NCI-H1417 treated with DMSO at 0.1 percent for 48 hours (cell line): ENCODE measurements at regions not wholly inside any gene's neighbourhood (a gene's known extent, or its start where the extent isn't known, plus 50 kb on each side); places are given as distances from the start of the nearest gene placed in this dataset.

Source experiments
- DNase-seq: peaks from one replicate; lab custom pipeline; 2025; lab: John Stamatoyannopoulos, UW

- no peak for DNase-seq
These were observed 1008.8 kb upstream of the PABPC4L start for GRCh38 chr4:135210341-135210740.

- no peak for DNase-seq
These were observed 1005.9 kb upstream of the PABPC4L start for GRCh38 chr4:135207531-135207930.

GRCh38 chr4:135204311-135204710 lies 1002.7 kb upstream of the PABPC4L start:
- DNase-seq, result no peak

GRCh38 chr4:135201081-135201480 lies 999.5 kb upstream of the PABPC4L start:
- DNase-seq, result no peak

GRCh38 chr4:135197641-135198040 lies 996.1 kb upstream of the PABPC4L start:
- DNase-seq, result no peak

- no peak for DNase-seq
These were observed 992.9 kb upstream of the PABPC4L start for GRCh38 chr4:135194477-135194876.

- DNase-seq, result no peak
These were observed 991.4 kb upstream of the PABPC4L start for GRCh38 chr4:135192751-135193535.

- no peak for DNase-seq
These were observed 990.0 kb upstream of the PABPC4L start for GRCh38 chr4:135191596-135191995.

GRCh38 chr4:135186002-135186401 lies 984.4 kb upstream of the PABPC4L start:
- DNase-seq, result no peak

- DNase-seq, result no peak
These were observed 983.7 kb upstream of the PABPC4L start for GRCh38 chr4:135185256-135185655.

- DNase-seq, result no peak
These were observed 983.1 kb upstream of the PABPC4L start for GRCh38 chr4:135184715-135185114.

GRCh38 chr4:135177321-135177720 lies 975.7 kb upstream of the PABPC4L start:
- DNase-seq, result no peak

- DNase-seq, result no peak
These were observed 965.1 kb upstream of the PABPC4L start for GRCh38 chr4:135166661-135167060.

GRCh38 chr4:135164601-135165000 lies 963.0 kb upstream of the PABPC4L start:
- no peak for DNase-seq

- no peak for DNase-seq
These were observed 942.9 kb upstream of the PABPC4L start for GRCh38 chr4:135144498-135144897.

- DNase-seq, result no peak
These were observed 922.6 kb upstream of the PABPC4L start for GRCh38 chr4:135124196-135124595.

- DNase-seq, result no peak
These were observed 922.0 kb upstream of the PABPC4L start for GRCh38 chr4:135123632-135124031.

- DNase-seq, result no peak
These were observed 920.9 kb upstream of the PABPC4L start for GRCh38 chr4:135122457-135122856.

- DNase-seq, result no peak
These were observed 918.6 kb upstream of the PABPC4L start for GRCh38 chr4:135120195-135120594.

- DNase-seq, result no peak
These were observed 912.5 kb upstream of the PABPC4L start for GRCh38 chr4:135114079-135114478.

GRCh38 chr4:135098061-135098460 lies 896.5 kb upstream of the PABPC4L start:
- DNase-seq, result no peak

- DNase-seq, result no peak
These were observed 871.8 kb upstream of the PABPC4L start for GRCh38 chr4:135073389-135073788.

GRCh38 chr4:135072553-135072952 lies 871.0 kb upstream of the PABPC4L start:
- no peak for DNase-seq

- no peak for DNase-seq
These were observed 863.8 kb upstream of the PABPC4L start for GRCh38 chr4:135065366-135065765.
